Stomach smooth muscle (tissue), 2 donors: ENCODE measurements at regions not wholly inside any gene's neighbourhood (a gene's known extent, or its start where the extent isn't known, plus 50 kb on each side); places are given as distances from the start of the nearest gene placed in this dataset.

Experiments
- H3K27ac ChIP-seq: one replicate; pipeline ENCODE4 v1.7.0; 2013; ENCODE audit warnings: mild to moderate bottlenecking, low read length, inconsistent platforms
- H3K27me3 ChIP-seq, 2 donors: one replicate each; pipeline ENCODE4 v1.7.0; 2013; ENCODE audit warnings: low read length in 2 of 2; ENCODE audit not compliant: insufficient read depth in 2 of 2, control insufficient read depth in 1 of 2
- H3K36me3 ChIP-seq, 2 donors: one replicate each; pipeline ENCODE4 v1.7.0; 2013; ENCODE audit warnings: low read length in 2 of 2; ENCODE audit not compliant: control insufficient read depth in 2 of 2, insufficient read depth in 2 of 2
- H3K4me1 ChIP-seq: one replicate; pipeline ENCODE4 v1.7.0; 2013; ENCODE audit warnings: low read length; ENCODE audit not compliant: control insufficient read depth, insufficient read depth
- H3K4me3 ChIP-seq, 2 donors: one replicate each; pipeline ENCODE4 v1.7.0; 2013; ENCODE audit warnings: low read length in 2 of 2
- H3K9ac ChIP-seq, 2 donors: one replicate each; pipeline ENCODE4 v1.7.0; 2013; ENCODE audit warnings: low read length in 2 of 2, mild to moderate bottlenecking in 1 of 2
- H3K9me3 ChIP-seq, 2 donors: one replicate each; pipeline ENCODE4 v1.7.0; 2013; ENCODE audit warnings: low read length in 2 of 2; ENCODE audit not compliant: control insufficient read depth in 2 of 2
- donor health status: healthy.
- donor health status: Pancreatic carcinoma.

DNA sequence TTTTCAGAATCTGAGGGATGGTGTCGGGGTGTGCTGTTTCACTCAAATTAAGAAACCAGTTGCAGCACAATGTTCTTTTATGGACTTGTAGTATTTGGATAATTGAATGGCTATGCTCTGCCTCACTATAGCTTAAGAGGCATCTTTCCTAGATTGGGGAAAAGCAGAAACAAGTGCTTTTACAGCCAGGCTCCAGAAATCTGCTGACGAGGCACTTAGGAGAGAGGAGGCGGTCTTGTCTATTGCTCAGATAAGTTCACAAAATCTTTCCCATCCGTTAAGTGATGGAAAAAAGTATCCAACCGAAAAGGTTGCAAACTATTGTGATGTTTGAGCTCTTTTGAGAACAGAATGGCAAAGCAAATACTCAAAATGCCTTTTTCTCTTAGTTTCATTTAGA is 336.1 kb upstream of the RARB start:
- Histone ChIP-seq H3K4me3 (no peak overlapping the region), H3K9me3 (no peaks in the 10 kb centered on the region), H3K9ac (no peak overlapping the region), H3K27ac (no peak overlapping the region), H3K36me3 (no peaks in the 10 kb centered on the region), H3K27me3 (no peaks in the 10 kb centered on the region), H3K4me1 (no peaks in the 10 kb centered on the region)

- Histone ChIP-seq H3K4me3 (no peak overlapping the region), H3K4me1 (no peaks in the 10 kb centered on the region), H3K36me3 (no peaks in the 10 kb centered on the region), H3K27ac (no peak overlapping the region), H3K9me3 (no peaks in the 10 kb centered on the region), H3K9ac (no peak overlapping the region), H3K27me3 (no peaks in the 10 kb centered on the region)
Measured at GRCh38 chr3:25094932-25095685, 333.0 kb upstream of the RARB start.

- H3K4me1 ChIP-seq = no peaks in the 10 kb centered on the region
- H3K9me3 ChIP-seq = no peaks in the 10 kb centered on the region
- H3K36me3 ChIP-seq = no peaks in the 10 kb centered on the region
- H3K4me3 ChIP-seq = no peak overlapping the region
- H3K27me3 ChIP-seq = no peaks in the 10 kb centered on the region
- no peak overlapping the region for H3K27ac ChIP-seq
- H3K9ac ChIP-seq = no peak overlapping the region
Measured at GRCh38 chr3:25096536-25096935, 331.5 kb upstream of the RARB start.

- Histone ChIP-seq H3K4me3 (no peak overlapping the region), H3K9ac (no peak overlapping the region), H3K9me3 (no peaks in the 10 kb centered on the region), H3K36me3 (no peaks in the 10 kb centered on the region), H3K27me3 (no peaks in the 10 kb centered on the region), H3K27ac (no peak overlapping the region), H3K4me1 (no peaks in the 10 kb centered on the region)
Measured at GRCh38 chr3:25097023-25097422, 331.0 kb upstream of the RARB start.

DNA sequence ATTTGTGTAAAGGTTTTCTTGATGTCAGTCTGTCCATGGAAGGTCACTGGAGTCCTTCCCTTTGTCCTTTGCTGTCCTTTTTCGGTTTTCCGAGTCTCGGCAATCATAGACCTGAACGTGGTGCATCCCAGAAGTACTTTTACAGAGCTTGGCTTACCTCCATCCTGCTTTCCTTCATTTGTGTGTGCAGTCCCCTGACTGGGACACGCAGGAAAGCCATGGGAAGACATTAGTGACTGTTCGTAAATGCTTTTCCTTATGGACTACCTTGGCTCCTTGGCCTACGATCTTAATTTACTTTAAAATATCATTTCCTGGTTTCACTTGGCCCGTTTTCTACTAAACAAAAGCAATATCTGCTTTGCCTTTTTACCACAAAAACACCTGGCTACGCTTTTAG is 328.4 kb upstream of the RARB start:
- Histone ChIP-seq H3K9ac (no peak overlapping the region), H3K27me3 (no peaks in the 10 kb centered on the region), H3K4me3 (no peak overlapping the region), H3K4me1 (no peaks in the 10 kb centered on the region), H3K36me3 (no peaks in the 10 kb centered on the region), H3K27ac (no peak overlapping the region), H3K9me3 (no peaks in the 10 kb centered on the region)

DNA sequence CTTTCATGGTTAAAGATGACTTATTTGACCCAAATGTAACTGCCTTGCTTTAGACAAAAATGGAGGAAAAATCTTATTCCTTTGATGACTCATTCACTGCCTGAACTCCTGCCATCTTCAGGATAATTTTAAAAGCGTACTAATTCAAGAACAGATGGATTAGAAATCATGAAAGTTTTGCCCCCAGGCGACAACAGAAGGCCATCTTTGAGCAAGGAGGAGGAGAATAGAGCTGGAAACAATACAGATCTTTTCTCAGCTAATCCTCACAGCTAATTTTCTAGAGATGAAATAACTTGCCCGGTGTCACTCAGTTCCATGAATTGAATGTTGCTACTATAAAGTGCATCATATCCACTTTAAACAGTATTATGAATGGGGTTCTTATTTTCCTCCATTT is 324.7 kb upstream of the RARB start:
- Histone ChIP-seq H3K27ac (no peak overlapping the region), H3K4me1 (no peaks in the 10 kb centered on the region), H3K36me3 (no peaks in the 10 kb centered on the region)

DNA sequence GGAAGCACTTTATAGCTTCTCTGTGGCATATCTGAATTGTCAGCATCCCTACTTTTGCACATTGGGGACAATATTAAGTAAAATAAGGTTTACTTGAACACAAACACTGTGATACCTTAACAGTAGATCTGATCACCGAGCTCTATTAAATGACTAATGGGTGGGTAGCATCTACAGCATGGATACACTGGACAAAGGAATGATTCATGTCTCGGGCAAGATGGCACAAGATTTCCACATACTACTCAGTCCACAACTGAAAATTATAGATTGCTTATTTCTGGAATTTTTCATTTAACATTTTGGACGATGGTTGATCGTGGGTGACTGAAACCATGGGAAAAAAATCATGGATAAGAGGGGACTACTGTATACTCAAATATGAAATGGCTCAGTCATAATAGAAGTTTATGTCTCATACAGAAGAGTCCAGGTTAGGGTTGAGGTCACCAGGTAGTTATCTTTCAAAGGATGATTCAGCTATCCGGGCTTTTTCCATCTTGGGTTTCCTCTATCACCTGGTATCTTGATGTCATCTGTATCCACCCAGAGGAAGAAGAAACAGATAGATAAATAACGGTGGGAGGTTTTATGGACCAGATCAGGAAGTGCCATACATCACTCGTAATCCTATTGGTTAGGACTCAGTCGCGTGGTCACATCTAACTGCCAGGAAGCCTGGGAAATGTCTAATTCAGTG is 320.0 kb upstream of the RARB start:
- Histone ChIP-seq H3K4me1 (no peaks in the 10 kb centered on the region), H3K36me3 (no peaks in the 10 kb centered on the region), H3K27ac (no peak overlapping the region), H3K27me3 (no peaks in the 10 kb centered on the region), H3K4me3 (no peak overlapping the region), H3K9ac (no peak overlapping the region), H3K9me3 (no peaks in the 10 kb centered on the region)

More for the DNA sequence above, 324.7 kb upstream of the RARB start:
- Histone ChIP-seq H3K4me3 (no peak overlapping the region), H3K27me3 (no peaks in the 10 kb centered on the region), H3K9ac (no peak overlapping the region), H3K9me3 (no peaks in the 10 kb centered on the region)

- Histone ChIP-seq H3K4me1 (no peaks in the 10 kb centered on the region), H3K9ac (no peak overlapping the region), H3K27ac (no peak overlapping the region)
Measured at GRCh38 chr3:25110642-25111041, 317.4 kb upstream of the RARB start.

DNA sequence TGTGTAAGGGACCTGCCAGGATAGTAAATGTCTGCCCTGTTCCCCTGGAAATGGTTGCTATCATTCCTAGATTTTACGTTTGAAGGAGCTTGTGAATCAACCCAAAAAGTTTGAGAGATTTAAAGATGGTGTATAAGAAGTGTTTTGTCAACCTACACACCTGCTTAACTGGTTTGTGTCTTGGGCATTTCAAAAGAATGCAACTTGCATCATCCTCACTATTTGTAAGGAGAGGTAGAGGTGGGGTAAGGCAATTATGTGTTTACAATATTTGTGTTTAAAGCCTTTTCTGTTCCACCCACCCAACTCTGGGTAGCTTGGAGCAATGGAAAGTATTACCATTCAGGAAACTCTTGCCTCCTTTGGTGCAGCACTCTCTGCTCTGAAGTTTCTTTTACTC is 314.2 kb upstream of the RARB start:
- H3K4me3 ChIP-seq = no peak overlapping the region
- H3K27ac ChIP-seq = no peak overlapping the region
- no peaks in the 10 kb centered on the region for H3K36me3 ChIP-seq
- no peaks in the 10 kb centered on the region for H3K4me1 ChIP-seq
- H3K9me3 ChIP-seq = no peaks in the 10 kb centered on the region
- H3K27me3 ChIP-seq = no peaks in the 10 kb centered on the region
- no peak overlapping the region for H3K9ac ChIP-seq

More at GRCh38 chr3:25110642-25111041, 317.4 kb upstream of the RARB start:
- Histone ChIP-seq H3K27me3 (no peaks in the 10 kb centered on the region), H3K36me3 (no peaks in the 10 kb centered on the region), H3K9me3 (no peaks in the 10 kb centered on the region), H3K4me3 (no peak overlapping the region)

GRCh38 chr3:25114532-25114931 is 313.5 kb upstream of the RARB start:
- no peak overlapping the region for H3K4me3 ChIP-seq
- H3K36me3 ChIP-seq = no peaks in the 10 kb centered on the region
- no peaks in the 10 kb centered on the region for H3K27me3 ChIP-seq
- no peaks in the 10 kb centered on the region for H3K9me3 ChIP-seq
- H3K4me1 ChIP-seq = no peaks in the 10 kb centered on the region
- H3K27ac ChIP-seq = no peak overlapping the region
- H3K9ac ChIP-seq = no peak overlapping the region

GRCh38 chr3:25117005-25117593 is 311.0 kb upstream of the RARB start:
- Histone ChIP-seq H3K27me3 (no peaks in the 10 kb centered on the region), H3K27ac (no peak overlapping the region), H3K4me3 (no peak overlapping the region), H3K4me1 (no peaks in the 10 kb centered on the region), H3K9me3 (no peaks in the 10 kb centered on the region), H3K36me3 (no peaks in the 10 kb centered on the region), H3K9ac (no peak overlapping the region)
